Central memory CD8-positive, alpha-beta T cell (primary cell): ENCODE measurements at regions not wholly inside any gene's neighbourhood (a gene's known extent, or its start where the extent isn't known, plus 50 kb on each side); places are given as distances from the start of the nearest gene placed in this dataset.
"Not testable (repeated sequence)": the region's sequence is repeated elsewhere in the genome, so short reads cannot be mapped to it uniquely, and the experiment has no call there.

ENCODE experiments used
- ATAC-seq: fragments of 150-1000 bp; cut with Tn5 transposase; replicated peaks from 2 replicates; pipeline ENCODE4 v1.10.0; 2022; ENCODE audit warnings: mild to moderate bottlenecking, moderate FRiP score, moderate number of reproducible peaks; ENCODE audit not compliant: poor library complexity, severe bottlenecking; ENCODE audit errors: extremely low read depth
- DNase-seq, 2 donors: peaks; one replicate each; pipeline ENCODE4 v3.0.0; 2021; ENCODE audit warnings: low spot score in 2 of 2
- H3K27ac Mint-ChIP-seq: one replicate; pipeline ENCODE4 v1.8.0; 2022; ENCODE audit warnings: low read depth, mild to moderate bottlenecking, moderate library complexity, mixed read lengths
- H3K27me3 Mint-ChIP-seq: one replicate; pipeline ENCODE4 v1.8.0; 2022; ENCODE audit warnings: mixed read lengths
- H3K36me3 Mint-ChIP-seq: one replicate; pipeline ENCODE4 v1.8.0; 2022; ENCODE audit warnings: mild to moderate bottlenecking, moderate library complexity, mixed read lengths; ENCODE audit not compliant: insufficient read depth
- H3K4me1 Mint-ChIP-seq: one replicate; pipeline ENCODE4 v1.8.0; 2022; ENCODE audit warnings: mixed read lengths
- H3K4me3 Mint-ChIP-seq: one replicate; pipeline ENCODE4 v1.8.0; 2022; ENCODE audit warnings: mild to moderate bottlenecking, moderate library complexity, mixed read lengths
- H3K9me3 Mint-ChIP-seq: one replicate; pipeline ENCODE4 v1.8.0; 2022; ENCODE audit warnings: mixed read lengths

DNA sequence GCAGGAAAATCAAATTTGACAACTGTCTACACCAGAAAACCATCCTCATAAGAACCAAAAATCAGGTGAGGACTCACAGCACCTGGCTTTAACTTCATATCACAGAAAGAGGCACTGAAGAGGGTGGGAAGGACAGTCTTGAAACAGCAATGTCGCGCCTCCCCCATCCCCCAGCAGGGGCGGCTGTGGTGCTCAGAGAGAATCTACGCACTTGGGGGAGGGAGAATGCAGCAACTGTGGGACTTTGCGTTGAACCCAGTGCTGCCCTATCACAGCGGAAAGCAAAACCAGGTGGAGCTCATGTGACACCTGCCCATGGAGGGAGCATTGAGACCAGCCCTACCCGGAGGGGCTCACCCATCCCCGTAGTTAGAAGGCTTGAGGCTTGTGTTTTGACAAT, 191.8 kb downstream of the MSX2 start:
- no peak overlapping the region for H3K4me3 Mint-ChIP-seq

DNA sequence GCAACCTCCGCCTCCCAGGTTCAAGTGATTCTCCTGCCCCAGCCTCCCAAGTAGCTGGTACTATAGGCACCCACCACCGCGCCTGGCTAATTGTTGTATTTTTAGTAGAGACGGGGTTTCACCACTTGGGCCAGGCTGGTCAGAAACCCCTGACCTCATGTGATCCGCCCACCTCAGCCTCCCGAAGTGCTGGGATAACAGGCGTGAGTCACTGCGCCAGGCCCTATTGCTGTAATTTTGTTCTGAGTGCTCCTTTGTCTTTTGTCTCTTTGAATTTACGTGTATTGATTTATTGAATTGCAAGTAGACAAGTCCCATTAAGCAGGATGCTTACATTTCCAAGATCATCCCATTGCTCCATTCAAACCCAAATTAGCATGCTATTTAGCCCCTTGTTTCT, 186.7 kb downstream of the MSX2 start:
- peaks cover 3% of the 10 kb centered on the region for H3K36me3 Mint-ChIP-seq
- H3K4me1 Mint-ChIP-seq: no peaks in the 10 kb centered on the region
- no peak overlapping the region for H3K27ac Mint-ChIP-seq
- peaks cover 39% of the 10 kb centered on the region for H3K27me3 Mint-ChIP-seq
- H3K9me3 Mint-ChIP-seq: no peaks in the 10 kb centered on the region
- no peak for ATAC-seq
- no peak for DNase-seq
- no peak overlapping the region for H3K4me3 Mint-ChIP-seq

More for the DNA sequence above, 191.8 kb downstream of the MSX2 start:
- peaks cover 3% of the 10 kb centered on the region for H3K36me3 Mint-ChIP-seq
- H3K4me1 Mint-ChIP-seq: no peaks in the 10 kb centered on the region
- no peak for DNase-seq
- H3K27me3 Mint-ChIP-seq: peaks cover 19% of the 10 kb centered on the region
- H3K9me3 Mint-ChIP-seq: no peaks in the 10 kb centered on the region
- no peak overlapping the region for H3K27ac Mint-ChIP-seq
- no peak for ATAC-seq

DNA sequence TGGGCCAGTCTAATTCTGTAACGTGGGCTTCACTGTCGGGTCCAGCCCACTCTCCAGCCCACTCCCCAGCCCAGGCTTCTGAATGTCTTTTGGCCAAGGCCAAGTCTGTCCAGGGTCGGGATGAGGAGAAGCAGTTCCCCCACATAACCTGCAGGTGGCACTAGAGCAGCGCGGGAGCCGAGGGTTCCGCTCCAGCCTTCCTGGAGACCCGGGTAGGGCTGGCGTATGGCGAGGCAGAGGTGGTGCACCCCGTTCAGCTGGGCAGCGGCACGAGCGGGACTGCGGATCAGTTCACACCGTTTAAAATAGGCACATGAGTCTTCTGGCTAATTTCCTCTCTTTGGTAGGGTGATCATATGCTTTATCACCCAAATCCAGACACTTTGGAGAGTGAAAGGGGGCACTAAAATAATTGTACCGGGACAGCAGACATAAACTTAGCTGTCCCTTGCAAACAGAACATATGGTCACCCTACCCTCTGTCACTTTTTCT, 185.9 kb downstream of the MSX2 start:
- Mint-ChIP-seq H3K27ac (no peak overlapping the region), H3K27me3 (peaks cover 47% of the 10 kb centered on the region), H3K4me1 (no peaks in the 10 kb centered on the region), H3K36me3 (peaks cover 3% of the 10 kb centered on the region), H3K9me3 (no peaks in the 10 kb centered on the region), H3K4me3 (no peak overlapping the region)
- ATAC-seq: no peak
- DNase-seq: no peak

DNA sequence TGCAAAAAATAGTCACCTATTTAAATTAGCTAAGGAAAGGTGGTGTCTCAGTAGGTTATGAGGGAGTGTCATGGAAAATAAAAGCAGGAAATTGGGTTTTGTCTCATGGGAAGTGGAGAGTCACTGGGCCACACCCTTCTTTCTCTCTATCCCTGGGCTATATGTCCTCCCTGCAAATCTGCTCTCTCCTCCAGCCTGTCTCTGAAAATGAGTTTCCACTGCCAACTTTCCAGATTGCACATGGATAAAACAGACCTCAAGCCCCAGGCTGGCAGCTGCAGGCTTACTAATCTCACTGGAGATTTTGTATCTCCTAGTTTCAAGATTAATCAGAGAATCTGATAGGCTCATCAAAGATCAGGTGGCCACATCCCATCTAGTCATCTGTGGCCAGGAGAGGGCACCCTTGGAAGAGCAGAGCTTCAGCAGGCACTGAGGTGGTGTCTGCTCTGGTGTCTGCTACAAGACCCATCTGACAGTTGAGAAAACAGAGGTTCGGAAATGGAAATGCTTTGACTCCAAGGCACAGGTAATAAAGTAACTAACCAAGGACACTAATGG, 178.9 kb downstream of the MSX2 start:
- Mint-ChIP-seq H3K36me3 (no peaks in the 10 kb centered on the region), H3K27ac (no peak overlapping the region), H3K9me3 (no peaks in the 10 kb centered on the region), H3K27me3 (peaks cover 34% of the 10 kb centered on the region), H3K4me3 (no peak overlapping the region), H3K4me1 (no peaks in the 10 kb centered on the region)
- ATAC-seq: no peak
- no peak for DNase-seq

DNA sequence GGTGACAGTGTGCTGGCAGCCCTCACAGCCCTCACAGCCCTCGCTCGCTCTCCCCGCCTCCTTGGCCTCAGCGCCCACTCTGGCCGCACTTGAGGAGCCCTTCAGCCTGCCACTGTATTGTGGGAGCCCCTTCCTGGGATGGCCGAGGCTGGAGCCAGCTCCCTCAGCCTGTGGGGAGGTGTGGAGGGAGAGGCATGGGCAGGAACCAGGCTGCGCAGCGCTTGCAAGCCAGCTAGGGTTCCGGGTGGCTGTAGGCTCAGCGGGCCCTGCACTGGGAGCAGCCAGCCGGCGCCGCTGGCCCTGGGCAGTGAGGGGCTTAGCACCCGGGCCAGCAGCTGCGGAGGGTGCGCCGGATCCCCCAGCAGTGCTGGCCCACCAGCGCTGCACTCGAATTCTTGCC, 177.0 kb downstream of the MSX2 start:
- DNase-seq: no peak
- Mint-ChIP-seq H3K9me3 (no peaks in the 10 kb centered on the region), H3K27ac (no peak overlapping the region), H3K36me3 (no peaks in the 10 kb centered on the region), H3K4me1 (no peaks in the 10 kb centered on the region), H3K27me3 (peaks cover 35% of the 10 kb centered on the region), H3K4me3 (no peak overlapping the region)
- ATAC-seq: no peak

DNA sequence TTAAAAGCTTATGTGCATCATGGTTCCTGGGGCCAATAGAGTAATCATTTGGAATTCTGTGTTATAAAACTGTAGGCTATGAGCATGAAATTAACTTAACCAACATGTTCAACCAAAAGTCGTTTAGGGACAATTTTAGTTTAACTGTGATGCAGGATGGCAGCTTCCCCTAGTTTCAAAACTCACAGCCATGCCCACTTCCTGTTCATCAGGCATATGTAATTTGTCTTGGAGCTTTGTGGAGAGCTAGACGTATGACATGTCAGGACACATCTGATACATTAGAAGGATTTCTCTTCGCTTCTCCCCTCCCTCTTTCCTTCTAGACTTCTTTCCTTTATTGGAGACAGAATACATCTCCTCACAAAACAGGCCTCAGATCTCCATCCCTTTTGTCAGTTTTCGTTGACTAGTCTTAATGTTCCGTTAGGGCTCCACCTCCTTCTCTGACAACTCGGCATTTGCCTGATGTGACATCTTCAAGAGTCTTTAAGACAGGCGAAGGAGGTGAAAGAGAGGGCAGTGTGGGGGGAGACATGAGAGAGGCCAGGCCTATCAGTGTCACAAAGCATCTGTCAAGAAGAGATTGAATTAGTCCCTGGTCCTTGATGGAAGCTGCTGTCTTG, 176.0 kb downstream of the MSX2 start:
- ATAC-seq (no peak), DNase-seq (no peak)
- no peaks in the 10 kb centered on the region for H3K36me3 Mint-ChIP-seq
- no peak overlapping the region for H3K27ac Mint-ChIP-seq
- H3K4me1 Mint-ChIP-seq: no peaks in the 10 kb centered on the region
- no peaks in the 10 kb centered on the region for H3K9me3 Mint-ChIP-seq
- H3K4me3 Mint-ChIP-seq: no peak overlapping the region
- peaks cover 25% of the 10 kb centered on the region for H3K27me3 Mint-ChIP-seq

DNA sequence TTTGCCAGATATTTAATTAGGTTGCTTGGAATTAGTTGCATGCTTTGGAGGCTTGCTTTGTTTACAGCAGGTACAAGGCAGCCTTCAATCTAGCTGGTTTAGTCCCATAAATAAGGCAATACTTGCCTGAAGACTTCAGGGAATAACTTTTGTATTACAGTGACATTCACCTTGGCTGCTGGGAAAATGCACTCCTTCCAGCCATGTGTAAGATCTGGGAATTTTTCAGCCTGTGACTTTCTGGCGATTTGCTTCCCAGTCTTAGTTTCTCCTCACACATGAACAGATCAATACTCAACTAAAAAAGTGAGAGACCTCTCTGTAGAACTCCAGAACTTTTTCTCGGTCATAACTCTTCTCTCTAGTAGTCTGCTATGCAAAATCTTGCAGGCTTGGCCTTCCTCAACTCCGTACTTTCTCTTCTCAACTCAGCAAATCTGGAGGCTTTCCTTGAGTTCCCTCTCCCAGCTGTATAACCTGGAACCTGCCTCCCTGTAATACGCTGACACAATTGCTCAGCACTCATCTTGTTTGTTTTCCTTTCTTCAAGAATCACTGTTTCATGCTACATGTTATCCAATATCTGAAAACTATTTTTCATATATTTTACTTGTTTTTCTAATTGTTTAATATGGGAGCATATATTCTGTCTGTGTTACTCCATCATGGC, 173.0 kb downstream of the MSX2 start:
- Mint-ChIP-seq H3K9me3 (no peaks in the 10 kb centered on the region), H3K27me3 (peaks cover 13% of the 10 kb centered on the region), H3K36me3 (no peaks in the 10 kb centered on the region), H3K27ac (no peak overlapping the region), H3K4me3 (no peak overlapping the region), H3K4me1 (no peaks in the 10 kb centered on the region)
- ATAC-seq: no peak
- no peak for DNase-seq

DNA sequence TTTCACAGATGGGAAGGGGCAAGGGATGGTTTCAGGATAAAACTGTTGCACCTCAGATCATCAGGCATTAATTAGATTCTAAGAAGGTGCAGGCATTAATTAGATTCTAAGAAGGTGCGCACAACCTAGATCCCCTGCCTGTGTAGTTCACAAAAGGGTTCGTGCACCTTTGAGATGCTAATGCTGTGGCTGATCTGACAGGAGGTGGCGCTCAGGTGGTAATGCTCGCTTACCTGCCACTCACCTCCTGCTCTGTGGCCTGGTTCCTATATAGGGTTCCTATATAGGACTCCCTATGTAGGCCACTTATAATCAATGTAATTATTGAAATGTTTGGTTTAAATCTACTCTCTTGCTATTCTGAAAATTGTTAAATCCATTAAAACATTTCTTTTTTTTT, 171.0 kb downstream of the MSX2 start:
- no peaks in the 10 kb centered on the region for H3K4me1 Mint-ChIP-seq
- ATAC-seq: no peak
- H3K27me3 Mint-ChIP-seq: peaks cover 22% of the 10 kb centered on the region
- H3K9me3 Mint-ChIP-seq: no peaks in the 10 kb centered on the region
- no peaks in the 10 kb centered on the region for H3K36me3 Mint-ChIP-seq
- no peak overlapping the region for H3K4me3 Mint-ChIP-seq
- H3K27ac Mint-ChIP-seq: no peak overlapping the region
- DNase-seq: no peak

DNA sequence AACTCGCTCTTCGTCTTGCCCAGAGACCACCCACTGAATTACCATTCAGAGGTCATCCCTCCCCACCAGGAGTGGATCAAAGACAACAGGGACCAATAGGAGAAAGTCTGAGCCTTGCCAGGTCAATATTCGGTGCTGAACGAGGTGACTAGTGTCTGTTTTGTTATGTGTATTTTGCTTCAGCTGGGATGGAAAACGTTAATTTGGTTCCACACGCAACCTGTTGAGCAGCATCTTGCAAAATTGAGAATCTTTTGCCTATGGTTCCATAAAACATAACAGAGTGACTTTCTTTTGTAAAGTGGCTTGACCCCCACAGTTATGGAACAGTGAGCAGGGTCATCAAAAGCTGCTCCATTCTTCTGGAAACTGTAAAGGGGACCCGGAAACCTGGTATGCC, 168.4 kb downstream of the MSX2 start:
- peaks cover 1% of the 10 kb centered on the region for H3K36me3 Mint-ChIP-seq
- H3K27me3 Mint-ChIP-seq: peaks cover 19% of the 10 kb centered on the region
- H3K27ac Mint-ChIP-seq: no peak overlapping the region
- no peak overlapping the region for H3K4me3 Mint-ChIP-seq
- ATAC-seq (no peak), DNase-seq (no peak)
- H3K4me1 Mint-ChIP-seq: no peaks in the 10 kb centered on the region
- no peaks in the 10 kb centered on the region for H3K9me3 Mint-ChIP-seq

DNA sequence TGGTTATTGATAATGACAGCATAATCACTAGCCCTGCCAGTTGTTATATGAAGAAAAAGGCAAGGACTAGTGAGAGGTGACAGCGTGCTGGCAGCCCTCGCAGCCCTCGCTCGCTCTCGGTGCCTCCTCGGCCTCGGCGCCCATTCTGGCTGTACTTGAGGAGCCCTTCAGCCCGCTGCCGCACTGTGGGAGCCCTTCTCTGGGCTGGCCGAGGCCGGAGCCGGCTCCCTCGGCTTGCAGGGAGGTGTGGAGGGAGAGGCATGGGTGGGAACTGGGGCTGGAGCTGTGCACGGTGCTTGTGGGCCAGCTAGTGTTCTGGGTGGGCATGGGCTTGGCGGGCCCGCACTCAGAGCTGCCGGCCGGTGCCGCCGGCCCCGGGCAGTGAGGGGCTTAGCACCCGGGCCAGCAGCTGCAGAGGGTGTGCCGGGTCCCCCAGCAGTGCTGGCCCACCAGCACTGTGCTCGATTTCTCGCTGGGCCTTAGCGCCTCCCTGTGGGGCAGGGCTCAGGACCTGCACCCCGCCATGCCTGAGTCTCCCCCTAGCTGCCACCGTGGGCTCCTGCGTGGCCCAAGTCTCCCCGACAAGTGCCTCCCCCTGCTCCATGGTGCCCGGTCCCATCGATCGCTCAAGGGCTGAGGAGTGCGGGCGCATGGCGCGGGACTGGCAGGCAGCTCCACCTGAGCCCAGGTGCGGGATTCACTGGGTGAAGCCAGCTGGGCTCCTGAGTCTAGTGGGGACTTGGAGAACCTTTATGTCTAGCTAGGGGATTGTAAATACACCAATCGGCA, 156.2 kb downstream of the MSX2 start:
- H3K27me3 Mint-ChIP-seq, DNase-seq, H3K36me3 Mint-ChIP-seq, H3K4me3 Mint-ChIP-seq, ATAC-seq, H3K27ac Mint-ChIP-seq, H3K9me3 Mint-ChIP-seq, H3K4me1 Mint-ChIP-seq: not testable (repeated sequence)

DNA sequence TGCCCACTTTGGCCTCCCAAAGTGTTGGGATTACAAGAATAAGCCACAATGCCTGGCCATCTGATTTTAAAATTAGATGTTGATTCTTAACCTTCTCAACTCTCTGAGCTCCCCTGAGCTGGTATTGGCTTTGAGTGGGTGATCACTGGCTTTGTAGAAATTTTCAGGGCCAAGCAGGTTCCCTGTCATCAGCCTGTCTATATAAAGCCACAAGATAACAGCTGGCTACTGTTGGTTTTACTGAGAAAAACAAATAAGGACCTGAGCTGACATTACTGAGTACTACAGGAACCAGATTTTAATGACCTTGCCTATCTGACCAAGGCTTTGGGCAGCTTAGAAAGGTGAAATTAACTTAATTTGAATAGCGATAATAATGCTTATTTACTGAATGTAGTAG, 153.6 kb downstream of the MSX2 start:
- Mint-ChIP-seq H3K36me3 (no peaks in the 10 kb centered on the region), H3K27ac (no peak overlapping the region), H3K9me3 (no peaks in the 10 kb centered on the region), H3K4me3 (no peak overlapping the region), H3K27me3 (peaks cover 27% of the 10 kb centered on the region), H3K4me1 (no peaks in the 10 kb centered on the region)
- no peak for ATAC-seq
- no peak for DNase-seq

DNA sequence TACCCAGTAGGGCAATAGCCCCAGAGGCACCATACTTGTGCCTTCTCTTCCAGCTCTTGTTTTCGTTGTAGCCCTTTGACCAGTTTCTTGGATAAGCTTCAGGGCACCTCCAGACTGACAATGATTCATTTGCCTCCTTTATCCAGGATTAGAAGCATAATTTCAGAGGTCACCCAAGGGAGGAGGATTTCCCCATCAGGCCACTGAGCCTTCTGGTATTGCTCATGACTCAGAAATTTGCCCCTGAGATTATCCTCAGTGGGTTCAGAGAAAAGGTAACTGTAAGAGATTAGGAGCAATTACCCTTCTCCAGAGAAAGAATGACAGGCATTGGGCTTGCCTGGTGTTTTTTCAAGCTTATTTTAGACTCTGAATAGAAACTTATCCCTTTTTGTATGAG, 147.9 kb downstream of the MSX2 start:
- H3K4me3 Mint-ChIP-seq: no peak overlapping the region
- peaks cover 29% of the 10 kb centered on the region for H3K27me3 Mint-ChIP-seq
- no peaks in the 10 kb centered on the region for H3K4me1 Mint-ChIP-seq
- H3K27ac Mint-ChIP-seq: no peak overlapping the region
- peaks cover 7% of the 10 kb centered on the region for H3K9me3 Mint-ChIP-seq
- H3K36me3 Mint-ChIP-seq: no peaks in the 10 kb centered on the region
- DNase-seq (no peak), ATAC-seq (no peak)
